ENCODE measurements at regions not wholly inside any gene's neighbourhood (a gene's known extent, or its start where the extent isn't known, plus 50 kb on each side); places are given as distances from the start of the nearest gene placed in this dataset.

- TF ChIP-seq CTCF (optimal IDR thresholded peaks at IDR 0.05 in 1 of 3, IDR thresholded peaks at IDR 0.05 in 1 of 3, conservative IDR thresholded peaks at IDR 0.05 in 1 of 3; ENCODE audit: extremely low read depth in 1 of 3, insufficient read depth in 2 of 3, low read length in 3 of 3) (no peak), EZH2 (IDR thresholded peaks at IDR 0.05; ENCODE audit: low read length) (no peak)
These were observed 370.9 kb upstream of the WWC1 start for GRCh38 chr5:167920589-167920988.

Measured in keratinocyte (primary cell).